Stimulated activated CD8-positive, alpha-beta memory T cell treated with anti-CD3 and anti-CD28 coated beads, Interleukin-2, amount 100 ng/mL, for 48 hours (primary cell): ENCODE measurements at regions not wholly inside any gene's neighbourhood (a gene's known extent, or its start where the extent isn't known, plus 50 kb on each side); places are given as distances from the start of the nearest gene placed in this dataset.

Source experiments
- DNase-seq, 2 donors: peaks; one replicate each; pipeline ENCODE4 v3.0.0-alpha.2; 2020; ENCODE audit warnings: low read depth in 2 of 2

DNA sequence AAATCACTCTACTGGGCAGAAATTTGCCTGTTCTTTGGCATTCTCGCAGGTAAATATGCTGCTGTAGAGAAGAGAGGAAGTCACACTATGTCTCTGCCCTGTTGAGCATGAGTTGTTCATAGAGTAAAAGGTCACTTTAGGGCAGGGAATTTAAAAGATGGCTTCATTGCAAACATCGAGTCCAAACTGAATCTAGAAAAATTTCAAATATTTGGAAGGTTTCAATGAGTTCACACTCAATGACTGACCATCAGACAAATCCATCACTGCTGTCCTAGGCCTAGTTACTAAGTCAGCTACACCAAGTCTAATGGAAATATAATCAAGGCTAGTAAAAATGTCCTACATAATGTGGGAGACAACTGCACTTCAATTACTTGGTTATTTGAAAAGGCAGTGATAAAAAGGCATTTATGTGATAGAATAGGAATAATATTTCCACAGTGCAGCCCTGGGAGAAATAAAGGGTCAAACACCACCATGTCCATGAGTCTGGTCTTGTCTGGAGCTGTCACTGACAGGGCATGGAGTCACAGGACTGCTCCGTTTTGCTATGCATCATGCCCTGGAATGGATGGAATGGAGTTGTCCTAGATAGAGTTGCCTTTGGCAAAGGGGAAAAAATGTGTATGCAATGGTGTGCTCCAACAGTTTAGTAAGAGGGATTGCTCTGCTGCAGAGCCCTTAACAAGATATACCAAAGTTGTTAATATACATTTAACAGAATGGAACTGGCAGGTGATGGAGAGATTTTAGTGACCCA is 218.5 kb upstream of the DAPK1 start:
- DNase-seq: no peak

DNA sequence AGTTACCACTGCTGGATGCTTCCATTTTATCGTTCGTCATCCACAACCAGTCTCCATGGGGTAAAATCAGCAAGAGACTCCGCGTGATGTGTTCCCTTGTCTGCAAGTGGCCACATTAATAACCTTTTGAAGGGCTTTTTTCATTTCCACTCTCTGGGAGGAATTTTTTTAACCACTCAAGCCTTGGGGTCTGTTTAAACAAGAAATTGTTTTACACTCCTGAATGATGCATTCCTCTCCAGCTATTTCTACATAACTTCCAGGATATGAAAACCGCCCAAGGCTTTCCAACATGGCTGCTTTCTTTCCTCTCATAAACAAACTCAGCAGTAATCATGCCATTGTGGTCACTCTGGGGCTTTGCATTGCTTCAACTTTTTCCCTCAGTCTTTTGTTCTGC is 217.2 kb upstream of the DAPK1 start:
- no peak for DNase-seq

DNA sequence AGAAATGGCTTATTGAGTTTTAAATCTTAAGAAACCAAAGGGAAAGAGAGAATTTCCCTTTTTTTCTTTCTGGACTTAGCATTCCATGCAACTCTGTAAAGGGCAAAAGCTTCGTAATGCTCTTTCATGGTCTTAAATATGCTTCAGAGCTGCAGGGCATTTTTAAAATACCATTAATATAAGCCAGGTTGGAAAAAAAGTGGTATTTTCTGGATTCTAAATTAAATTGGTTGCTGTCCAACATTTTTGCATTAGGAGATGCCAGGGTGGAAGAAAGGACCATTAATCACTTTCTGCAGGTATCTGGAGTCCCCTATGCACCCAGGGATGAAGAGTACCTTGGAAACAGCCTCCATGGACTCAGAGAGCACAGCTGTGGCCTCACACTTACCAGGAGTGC is 215.1 kb upstream of the DAPK1 start:
- no peak for DNase-seq

DNA sequence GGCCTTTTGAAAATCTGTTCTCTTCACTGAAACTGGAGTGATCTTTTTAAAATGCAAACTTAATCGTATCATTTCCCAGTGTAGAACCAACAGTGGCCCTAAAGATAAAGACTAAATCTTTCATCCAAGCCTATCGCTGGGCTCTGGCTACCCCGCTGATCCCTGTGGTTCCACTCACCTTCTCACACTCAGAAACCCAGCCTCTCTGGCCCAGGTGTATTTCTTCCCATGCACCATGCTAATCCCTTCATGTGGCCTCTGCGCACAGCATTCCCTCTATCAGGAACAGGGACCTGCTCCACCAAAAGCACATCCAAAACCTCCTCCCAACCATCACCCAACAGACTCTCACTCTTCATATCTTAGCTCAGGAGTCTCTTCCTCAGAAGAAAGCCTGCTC is 214.1 kb upstream of the DAPK1 start:
- DNase-seq: no peak

DNA sequence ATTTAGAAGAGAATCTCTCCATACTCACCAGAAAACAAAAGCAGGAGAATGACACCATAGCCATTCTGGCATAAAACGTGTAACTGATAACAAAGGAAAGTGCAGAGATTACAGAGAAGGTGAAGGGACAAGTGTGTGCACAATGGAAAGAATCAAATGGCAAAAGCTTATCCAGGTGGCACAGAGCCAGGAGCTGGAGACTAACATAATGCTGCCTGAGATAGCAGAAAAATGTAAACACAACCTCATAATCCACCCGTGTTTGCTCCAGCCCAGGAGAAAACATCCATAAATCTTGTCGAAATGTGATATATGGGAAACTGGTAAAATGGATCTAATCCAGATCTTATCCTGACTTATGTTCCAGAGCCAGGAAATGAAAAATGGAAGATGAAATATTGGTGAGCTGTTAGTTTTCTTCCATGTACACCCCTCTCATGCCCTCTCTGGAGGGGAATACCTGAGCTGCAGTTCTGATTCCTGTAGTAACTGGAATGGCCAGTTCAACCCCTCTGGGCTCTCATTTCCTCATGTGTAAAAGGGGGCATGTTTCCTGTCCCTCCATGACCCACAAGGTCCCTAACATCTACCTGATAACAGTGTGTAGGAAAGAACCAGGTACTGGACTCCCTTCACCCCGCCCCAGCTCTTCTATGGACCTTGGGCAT is 212.3 kb upstream of the DAPK1 start:
- DNase-seq: no peak

DNA sequence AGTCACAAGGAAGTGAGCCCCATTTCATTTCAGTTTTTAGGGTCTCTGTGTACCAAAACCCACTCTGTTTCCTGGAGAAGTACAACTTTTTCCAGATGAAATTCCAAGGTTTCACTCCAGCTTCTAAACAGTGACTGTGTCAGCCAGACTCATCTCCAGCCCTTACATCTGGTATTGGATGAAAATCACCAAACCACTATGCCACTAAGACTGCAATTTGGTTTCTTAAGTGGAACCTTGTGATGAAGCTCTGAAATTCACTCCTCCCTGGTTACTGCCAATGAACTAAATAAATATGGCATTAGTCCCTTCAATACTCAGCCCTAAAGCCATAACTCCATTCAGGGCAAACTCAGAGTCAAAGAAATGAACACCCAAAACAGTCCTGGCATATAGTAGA is 211.2 kb upstream of the DAPK1 start:
- DNase-seq: no peak

DNA sequence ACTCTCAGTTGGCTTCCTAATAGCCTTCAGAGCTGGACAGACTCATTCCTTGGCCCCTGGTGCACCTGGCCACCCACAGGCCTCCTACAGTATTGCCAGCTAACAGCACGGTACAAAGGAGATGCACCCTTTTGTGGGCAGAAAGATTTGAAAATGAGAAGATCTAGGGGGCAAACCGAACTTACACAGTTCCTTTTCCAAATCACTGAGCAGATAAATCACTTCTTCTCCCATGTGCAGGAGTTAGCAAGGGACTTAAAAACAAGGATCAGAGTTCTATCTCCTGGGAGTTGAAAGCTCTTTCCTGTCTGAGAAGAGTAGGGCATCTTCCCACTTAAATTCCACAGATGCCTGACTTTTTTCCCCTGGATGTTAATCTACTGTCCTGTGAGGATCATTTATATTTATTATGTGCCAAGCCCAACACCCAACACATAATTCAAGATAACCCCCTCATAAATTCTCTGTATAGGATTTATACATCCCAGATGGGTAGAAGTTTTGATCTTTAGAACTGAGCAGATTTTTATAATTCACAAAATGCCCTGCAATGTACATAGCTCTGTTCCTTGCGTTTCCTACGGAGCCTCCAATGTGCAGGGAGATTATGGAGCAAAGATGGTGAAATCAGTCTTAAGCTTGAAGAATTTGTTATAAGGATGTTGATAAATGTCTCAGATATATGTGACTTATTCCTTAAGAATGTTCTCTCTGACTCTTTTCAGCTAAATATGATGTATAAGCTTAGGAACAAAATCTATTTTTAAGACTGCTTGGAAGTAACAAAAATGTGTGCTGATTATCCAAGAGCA is 207.2 kb upstream of the DAPK1 start:
- DNase-seq: no peak

DNA sequence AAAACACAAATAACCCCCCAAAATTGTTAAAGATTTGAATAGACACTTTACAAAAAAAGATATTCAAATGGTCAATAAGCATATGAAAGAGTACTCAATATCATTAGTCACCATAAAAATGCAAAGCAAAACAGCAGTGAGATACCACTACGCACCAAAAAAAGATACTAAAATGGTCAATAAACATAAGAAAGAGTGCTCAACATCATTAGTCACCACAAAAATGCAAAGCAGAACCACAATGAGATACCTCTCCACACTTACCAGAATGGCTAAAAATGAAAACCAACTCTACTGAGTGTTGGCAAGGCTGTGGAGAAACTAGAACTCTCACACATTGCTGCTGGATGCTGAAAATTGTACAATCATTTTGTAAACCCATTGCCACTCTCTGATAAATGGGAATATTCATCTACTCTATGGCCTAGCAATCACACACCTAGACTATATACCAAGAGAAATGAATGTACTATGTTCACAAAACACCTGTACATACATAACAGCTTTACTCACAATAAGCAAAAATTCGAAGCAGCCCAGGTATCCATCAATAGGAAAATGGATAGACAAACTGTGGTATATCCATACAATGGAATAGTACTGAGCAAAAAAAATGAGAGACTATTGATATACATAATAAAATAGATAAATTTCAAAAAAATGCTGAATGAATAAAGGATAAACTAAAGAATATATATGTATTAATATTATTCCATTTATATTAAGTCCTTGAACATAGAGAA is 205.0 kb upstream of the DAPK1 start:
- DNase-seq: no peak

DNA sequence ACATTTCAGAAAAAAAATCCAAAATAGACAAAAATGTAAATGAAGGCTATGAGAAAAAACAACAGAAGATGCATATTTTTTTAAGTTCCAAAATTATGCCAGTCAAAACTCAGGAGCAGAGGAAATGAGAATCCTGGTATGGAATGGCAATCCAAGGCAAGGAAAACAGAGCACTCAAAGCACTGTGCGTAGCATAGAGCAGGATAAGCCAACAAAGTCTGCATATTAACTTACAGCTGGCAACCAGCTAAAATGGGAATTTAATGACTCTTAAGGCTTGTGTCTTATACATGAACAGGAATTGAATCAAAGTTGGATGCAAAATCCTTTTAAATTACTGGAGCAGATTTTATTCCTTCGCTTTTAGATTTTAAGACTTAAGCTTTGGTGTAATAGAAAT is 203.5 kb upstream of the DAPK1 start:
- DNase-seq: no peak

DNA sequence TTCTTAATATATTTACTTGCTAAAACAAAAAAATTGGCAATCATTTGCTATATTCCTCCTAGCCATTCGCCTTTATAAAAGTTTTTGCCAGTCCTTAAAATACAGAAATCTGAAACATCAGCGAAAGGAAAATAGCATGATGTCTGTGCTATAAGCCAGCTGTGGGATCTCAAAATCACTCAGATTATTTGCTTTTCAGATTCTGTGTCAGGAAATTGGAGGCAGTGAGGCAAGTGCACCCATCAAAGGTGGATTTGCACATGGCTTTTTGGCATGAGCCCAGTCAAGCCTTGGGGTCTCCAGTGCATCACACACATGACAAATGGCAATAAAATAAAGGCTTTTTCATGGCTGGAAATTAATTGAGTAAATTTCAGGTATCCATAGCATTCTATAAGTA is 196.8 kb upstream of the DAPK1 start:
- no peak for DNase-seq

DNA sequence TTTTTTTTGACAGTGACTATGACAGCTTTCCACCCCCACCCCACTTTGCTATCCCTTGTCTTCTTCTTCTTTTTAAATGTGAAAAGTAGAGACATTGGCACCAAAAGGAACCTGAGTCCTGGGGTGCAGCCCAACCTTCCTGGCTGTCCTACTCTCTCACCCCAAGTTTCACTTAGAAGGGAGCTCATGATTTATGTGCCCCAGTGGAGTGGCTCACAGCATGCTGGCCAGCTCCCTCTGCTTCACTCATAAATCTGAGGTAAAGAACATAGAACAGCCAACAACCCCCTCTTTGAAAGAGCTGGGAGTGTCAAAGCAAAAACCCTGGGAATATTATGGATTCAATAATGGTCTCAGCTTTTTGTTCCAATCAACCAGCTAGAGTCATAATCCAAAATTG is 196.3 kb upstream of the DAPK1 start:
- no peak for DNase-seq

DNA sequence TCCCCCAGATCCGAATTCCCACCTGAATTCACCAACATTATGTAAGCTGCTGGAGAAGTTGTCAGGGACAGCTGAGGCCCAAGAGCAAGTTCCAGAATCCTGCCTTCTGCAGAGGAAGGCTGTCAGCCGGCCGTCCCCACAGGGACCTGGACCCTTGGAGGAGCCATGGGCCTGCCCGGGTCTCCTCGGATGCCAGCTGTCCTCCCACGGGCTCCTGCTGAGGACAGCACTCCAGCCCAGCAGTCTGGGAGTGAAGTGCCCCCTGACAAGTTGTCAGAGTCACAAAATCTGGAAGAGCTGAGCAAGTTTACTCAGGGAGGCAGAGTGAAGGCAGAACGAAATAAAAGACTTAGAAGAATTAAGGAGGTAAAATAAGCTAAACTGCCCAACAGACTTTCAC is 192.5 kb upstream of the DAPK1 start:
- DNase-seq: no peak

DNA sequence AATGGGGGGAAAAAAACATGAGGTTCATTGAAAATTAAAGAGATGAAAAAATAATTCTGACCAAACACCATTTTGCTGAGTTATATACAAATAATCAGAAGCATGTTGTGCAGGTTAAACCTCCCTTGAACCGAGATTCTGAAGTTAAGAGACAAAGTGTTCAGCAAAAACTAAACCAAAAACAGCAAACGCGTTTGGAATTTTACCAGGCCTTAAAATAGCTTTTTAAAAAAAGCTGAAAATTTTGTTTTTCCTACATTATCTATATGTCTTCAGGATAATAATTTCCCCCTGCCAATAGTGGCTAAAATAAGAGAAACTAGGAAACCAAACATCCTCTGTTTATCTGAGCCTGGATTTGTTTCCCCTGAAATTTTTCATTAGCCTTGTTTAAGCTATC is 191.7 kb upstream of the DAPK1 start:
- DNase-seq: no peak

DNA sequence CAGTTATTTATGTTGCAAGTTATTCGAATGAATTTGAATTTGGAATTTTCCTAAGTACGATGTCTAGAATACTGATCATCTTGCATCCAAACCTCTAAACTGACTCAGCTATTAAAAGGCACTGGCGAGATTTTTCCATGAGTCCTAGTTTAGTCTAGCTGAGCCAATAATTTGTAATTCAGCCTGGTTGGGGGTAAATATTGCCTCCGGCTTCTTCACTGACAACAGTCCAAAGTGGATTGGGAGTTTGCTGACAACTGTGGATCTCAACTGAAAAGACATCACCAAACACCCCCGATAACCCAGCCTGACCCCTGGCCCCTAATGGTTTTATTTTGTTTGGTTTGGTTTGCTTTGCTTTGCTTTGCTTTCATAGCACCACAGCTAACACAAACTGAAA is 189.8 kb upstream of the DAPK1 start:
- no peak for DNase-seq

DNA sequence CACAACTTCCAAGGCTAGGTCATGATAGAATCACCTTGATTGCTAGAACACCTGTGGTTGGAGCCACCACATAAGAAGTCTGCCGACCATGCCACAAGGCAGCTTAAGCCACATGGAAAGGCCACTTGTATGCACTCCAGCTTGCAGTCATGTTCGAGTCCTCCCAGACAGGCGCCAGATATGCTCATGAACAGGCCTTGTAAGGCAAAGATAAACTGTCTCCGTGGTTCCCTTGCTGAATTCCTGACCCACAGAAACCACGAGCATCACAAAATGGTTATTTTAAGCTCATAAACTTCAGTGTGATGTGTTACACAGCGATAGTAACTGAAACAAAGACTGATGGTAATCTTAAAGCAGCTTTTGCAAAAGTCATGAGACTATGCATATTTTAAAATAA is 188.4 kb upstream of the DAPK1 start:
- DNase-seq: no peak

DNA sequence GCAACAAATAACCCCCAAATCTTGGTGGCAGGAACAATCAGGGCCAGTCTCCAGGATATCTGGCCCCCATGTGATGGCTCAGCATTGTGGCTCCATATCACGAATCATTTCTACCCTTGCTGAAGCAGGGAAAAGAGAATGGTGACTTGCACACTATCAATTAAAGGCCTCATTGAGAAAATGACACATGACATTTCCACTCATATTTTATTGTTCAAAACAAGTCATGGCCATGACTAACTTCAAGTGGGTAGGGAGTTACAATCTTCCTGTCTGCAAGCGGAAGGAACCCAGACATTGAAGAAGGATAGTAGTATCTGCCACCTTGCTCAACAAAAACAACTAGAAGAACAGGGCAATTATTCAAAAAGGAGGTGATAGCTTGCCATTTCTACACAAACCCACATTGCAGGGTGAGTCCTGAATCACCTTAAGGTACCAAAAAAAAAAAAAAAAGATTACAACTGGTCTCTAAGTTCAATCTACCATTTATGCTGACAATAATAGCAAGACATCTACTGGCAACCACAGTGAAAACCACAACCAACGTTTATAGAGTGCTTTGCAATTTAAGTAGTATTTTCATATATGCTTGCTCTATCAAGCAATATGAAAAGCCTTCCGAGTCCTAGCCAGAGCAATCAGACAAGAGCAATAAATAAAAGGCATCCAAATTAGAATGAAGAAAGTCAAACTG is 186.7 kb upstream of the DAPK1 start:
- DNase-seq: no peak

DNA sequence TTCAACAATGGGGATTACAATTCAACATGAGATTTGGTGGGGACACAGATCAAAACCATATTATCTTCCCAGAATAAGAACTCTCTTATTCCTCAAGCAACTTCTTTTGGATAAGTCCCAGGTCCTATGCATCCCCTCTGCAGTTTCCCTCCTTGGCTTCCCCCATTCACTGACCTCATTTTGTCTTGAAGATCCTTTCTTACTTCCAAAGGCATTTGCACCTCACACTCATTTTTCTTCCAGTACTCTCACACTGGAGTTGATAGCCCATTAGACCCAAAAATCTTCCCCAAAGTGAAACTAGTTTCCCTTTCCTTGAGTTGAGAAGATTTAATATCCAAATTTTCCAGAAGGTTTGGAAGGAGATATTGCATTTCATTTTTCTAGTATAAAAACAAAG is 178.0 kb upstream of the DAPK1 start:
- DNase-seq: no peak

DNA sequence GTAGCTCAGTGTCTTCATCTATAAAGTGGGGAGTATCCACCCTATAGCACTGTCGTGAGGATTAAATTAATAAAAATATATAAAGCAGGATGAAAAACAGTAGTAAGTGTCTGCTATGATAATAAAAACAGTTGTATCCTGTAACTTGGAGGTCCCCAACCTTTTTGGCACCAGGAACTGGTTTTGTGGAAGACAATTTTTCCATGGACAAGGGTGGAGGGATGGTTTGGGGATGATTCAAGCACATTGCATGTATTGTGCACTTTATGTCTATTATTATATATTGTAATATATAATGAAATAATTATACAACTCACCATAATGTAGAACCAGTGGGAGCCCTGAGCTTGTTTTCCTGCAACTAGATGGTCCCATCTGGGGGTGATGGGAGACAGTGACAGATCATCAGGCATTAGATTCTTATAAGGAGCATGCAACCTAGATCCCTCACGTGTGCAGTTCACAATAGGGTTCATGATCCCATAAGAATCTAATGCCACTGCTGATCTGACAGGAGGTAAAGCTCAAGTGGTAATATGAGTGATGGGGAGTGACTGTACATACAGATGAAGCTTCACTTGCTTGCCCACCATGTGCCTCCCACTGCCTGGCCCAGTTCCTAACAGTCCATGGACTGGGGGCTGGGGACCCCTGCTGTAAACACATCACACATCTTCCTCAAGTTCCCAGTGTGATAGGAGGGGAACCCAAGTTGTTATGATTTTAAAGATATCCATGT is 177.4 kb upstream of the DAPK1 start:
- no peak for DNase-seq

DNA sequence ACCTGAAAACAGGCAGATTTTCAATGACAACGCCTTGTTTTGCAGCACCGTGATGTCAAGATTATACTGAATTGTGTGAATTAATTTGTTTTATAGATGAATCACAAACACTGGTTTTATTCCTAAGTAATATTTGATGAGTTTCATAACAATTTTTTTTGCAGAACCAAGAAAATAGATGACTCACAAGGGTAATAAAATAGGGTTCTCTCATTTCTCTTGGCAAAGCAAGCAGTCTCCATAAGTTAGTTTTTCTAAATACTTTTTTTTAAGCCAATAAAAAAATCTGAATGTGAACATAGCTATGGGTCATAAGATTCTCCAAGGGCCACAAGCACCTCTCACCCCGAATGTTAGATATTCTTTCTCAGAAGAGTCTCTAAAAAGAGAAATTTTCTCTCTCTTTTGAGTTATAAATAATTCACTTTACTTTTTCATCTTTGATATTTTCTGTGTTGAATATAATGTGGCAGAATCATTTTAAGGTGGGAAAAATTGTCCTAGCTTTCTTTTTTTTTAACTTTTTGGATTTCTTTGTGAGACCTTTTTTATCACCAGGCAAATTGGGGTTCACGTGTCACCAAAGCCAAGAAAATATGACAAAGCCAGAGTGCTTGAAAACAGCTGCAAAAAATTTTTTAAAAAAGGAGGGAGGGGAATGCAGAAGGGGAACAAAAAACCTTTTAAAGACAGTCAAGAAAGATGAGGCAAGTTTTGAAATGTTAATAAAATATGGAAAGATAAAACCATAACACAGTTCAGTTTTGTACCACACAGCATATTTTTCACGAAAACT is 174.6 kb upstream of the DAPK1 start:
- no peak for DNase-seq

DNA sequence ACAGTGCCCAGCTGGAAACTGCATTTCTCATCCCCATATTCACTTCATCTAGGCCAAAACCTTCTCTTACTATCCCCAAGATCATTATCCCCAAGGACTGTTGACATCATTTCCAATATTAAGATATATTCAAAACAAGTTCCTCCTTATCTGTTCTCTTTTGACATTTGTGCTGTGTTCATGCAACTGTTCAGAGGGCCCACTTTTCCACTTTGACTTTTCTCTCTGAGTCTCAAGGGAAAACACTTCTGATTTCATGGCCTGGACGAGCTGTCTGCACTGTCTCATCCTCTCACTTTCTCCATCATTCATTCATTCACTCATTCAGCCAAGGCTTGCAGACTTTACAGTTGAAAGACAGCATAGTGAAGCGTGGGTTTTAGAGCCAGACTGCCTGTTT is 173.7 kb upstream of the DAPK1 start:
- no peak for DNase-seq
